Ishikawa (cell line): ENCODE measurements at regions not wholly inside any gene's neighbourhood (a gene's known extent, or its start where the extent isn't known, plus 50 kb on each side); places are given as distances from the start of the nearest gene placed in this dataset.

ENCODE experiments used
- EP300 ChIP-seq: IDR thresholded peaks from 2 replicates; pipeline ENCODE4 v1.6.1; 2012; ENCODE audit warnings: borderline replicate concordance
- TF ChIP-seq, protein P1 (sequence below): IDR thresholded peaks from 2 replicates; pipeline ENCODE4 v1.6.1; 2012
- TF ChIP-seq, protein P2 (sequence below): IDR thresholded peaks from 2 replicates; pipeline ENCODE4 v1.6.1; 2012

DNA sequence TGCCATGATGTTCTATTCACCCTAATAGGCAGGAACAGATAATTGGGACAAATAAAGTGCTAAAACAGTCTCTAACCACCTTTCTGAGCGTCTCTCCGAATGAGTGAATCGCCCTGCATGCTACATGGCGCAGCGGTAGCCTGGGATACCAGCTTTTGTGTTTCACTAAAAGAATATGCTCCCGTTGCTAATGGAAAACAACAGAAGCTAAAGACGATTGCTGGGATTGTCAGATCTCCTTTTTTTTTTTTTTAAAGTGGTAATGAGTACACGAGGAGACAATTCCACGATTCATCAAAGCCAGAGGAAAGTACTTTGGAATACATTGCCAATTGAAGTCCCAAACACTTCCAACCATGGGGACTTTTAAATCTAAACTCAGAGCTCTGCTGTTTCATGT lies 1815.3 kb upstream of the CELF4 start:
- TF ChIP-seq, protein P1, sequence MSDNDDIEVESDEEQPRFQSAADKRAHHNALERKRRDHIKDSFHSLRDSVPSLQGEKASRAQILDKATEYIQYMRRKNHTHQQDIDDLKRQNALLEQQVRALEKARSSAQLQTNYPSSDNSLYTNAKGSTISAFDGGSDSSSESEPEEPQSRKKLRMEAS, result no peak
- TF ChIP-seq EP300, result no peak
- TF ChIP-seq, protein P2, sequence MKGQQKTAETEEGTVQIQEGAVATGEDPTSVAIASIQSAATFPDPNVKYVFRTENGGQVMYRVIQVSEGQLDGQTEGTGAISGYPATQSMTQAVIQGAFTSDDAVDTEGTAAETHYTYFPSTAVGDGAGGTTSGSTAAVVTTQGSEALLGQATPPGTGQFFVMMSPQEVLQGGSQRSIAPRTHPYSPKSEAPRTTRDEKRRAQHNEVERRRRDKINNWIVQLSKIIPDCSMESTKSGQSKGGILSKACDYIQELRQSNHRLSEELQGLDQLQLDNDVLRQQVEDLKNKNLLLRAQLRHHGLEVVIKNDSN, result no peak
